ENCODE measurements at regions not wholly inside any gene's neighbourhood (a gene's known extent, or its start where the extent isn't known, plus 50 kb on each side); places are given as distances from the start of the nearest gene placed in this dataset.

DNA sequence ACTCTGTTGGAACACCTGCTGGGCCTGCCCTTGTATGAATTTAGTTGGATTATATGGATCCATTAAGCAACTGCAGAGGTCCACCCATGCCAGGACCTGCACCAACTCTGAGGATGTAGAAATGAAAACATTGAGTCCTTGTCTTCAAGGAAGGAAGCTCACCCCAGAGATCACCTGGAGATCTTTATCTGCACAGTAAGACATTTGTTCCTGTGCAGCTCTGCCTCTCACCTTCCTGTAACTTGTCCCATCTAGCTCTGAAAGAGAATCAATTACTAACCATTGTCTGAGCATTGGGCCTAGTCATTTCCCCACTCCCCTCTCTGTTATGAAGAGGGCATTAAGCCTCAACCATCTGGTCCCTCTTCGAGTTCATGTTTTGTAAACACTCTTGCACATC, 105.2 kb upstream of the YWHAQ start:
- Histone ChIP-seq H3K4me2 (ENCODE audit: low read length) (no peak overlapping the region), H3K9ac (ENCODE audit: low read length) (no peak overlapping the region), H3K36me3 (ENCODE audit: low read depth, low read length) (no peaks in the 10 kb centered on the region), H3K4me1 (ENCODE audit: insufficient read depth, low read length) (no peaks in the 10 kb centered on the region), H3K27ac (ENCODE audit: low read length) (no peak overlapping the region), H2AFZ (ENCODE audit: low read length) (no peak overlapping the region), H3F3A (ENCODE audit: low read length, unreplicated experiment) (no peaks in the 10 kb centered on the region), H3K27me3 (ENCODE audit: low read length) (no peaks in the 10 kb centered on the region), H3K4me3 (ENCODE audit: low read length) (no peak overlapping the region), H4K20me1 (ENCODE audit: low read length) (no peaks in the 10 kb centered on the region), H3K9me2 (replicated peaks; ENCODE audit: low read length) (no peaks in the 10 kb centered on the region), H3K79me2 (ENCODE audit: low read length) (no peaks in the 10 kb centered on the region), H3K9me3 (ENCODE audit: low read length) (0 out of 2 replicates have a peak, but pooled peaks cover 4% of the 10 kb centered on the region)
- POLR2A ChIA-PET (ENCODE audit: unreplicated experiment): no interaction called here
- DNase-seq (no peak), ATAC-seq (no peak)
- CTCF ChIA-PET: no interaction called here
- intact Hi-C loops (cut with micrococcal nuclease): no loop called here
- BruUV-seq (replicated peaks): no TSS peak
- TF ChIP-seq EZH2 (IDR thresholded peaks at IDR 0.05; ENCODE audit: low read length, unreplicated experiment) (no peak), EZH2phosphoT487 (IDR thresholded peaks at IDR 0.05; ENCODE audit: borderline replicate concordance, low read length) (no peak)
- TF ChIP-seq, protein P1, sequence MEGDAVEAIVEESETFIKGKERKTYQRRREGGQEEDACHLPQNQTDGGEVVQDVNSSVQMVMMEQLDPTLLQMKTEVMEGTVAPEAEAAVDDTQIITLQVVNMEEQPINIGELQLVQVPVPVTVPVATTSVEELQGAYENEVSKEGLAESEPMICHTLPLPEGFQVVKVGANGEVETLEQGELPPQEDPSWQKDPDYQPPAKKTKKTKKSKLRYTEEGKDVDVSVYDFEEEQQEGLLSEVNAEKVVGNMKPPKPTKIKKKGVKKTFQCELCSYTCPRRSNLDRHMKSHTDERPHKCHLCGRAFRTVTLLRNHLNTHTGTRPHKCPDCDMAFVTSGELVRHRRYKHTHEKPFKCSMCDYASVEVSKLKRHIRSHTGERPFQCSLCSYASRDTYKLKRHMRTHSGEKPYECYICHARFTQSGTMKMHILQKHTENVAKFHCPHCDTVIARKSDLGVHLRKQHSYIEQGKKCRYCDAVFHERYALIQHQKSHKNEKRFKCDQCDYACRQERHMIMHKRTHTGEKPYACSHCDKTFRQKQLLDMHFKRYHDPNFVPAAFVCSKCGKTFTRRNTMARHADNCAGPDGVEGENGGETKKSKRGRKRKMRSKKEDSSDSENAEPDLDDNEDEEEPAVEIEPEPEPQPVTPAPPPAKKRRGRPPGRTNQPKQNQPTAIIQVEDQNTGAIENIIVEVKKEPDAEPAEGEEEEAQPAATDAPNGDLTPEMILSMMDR (conservative IDR thresholded peaks at IDR 0.05; ENCODE audit: low read depth, low read length): no peak

DNA sequence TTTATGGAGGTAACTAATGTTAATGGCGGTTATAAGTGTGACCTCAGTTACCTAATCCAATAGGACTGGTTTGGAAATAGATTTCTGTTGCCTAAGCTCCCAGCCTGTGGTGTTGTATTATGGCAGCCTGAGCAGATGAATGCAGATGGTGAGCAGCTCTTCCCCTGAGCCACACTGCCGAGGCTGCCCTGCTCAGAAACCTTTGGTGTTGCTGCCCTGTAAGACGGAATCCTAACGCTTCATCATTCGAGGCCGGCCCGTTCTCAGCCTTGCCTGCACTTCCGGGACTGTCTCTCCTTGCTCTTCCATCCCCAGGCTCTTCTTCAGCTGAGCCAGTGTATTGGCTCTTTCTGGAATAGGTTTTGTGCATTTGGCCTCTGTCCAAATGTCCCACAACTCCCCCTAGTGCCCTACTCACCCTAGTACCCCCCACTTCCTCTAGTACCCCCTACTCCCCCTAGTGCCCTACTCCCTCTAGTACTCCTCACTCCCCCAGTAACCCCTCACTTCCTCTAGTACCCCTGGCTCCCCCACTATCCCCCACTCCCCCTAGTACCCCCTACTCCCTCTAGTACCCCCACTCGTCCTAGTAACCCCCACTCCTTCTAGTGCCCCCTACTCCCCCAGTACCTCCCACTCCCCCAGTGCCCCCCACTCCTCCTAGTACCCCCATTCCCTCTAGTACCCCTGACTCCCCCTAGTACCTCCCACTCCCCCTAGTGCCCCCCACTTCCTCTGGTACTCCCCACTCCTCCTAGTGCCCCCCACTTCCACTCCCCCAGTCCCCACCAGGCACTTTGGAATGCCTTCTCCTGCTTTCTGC, 106.0 kb upstream of the TAF1B start:
- H3K9me3 ChIP-seq (ENCODE audit: low read length): 0 out of 2 replicates have a peak, but pooled peaks cover 4% of the 10 kb centered on the region
- no peaks in the 10 kb centered on the region for H3K79me2 ChIP-seq (ENCODE audit: low read length)
- ATAC-seq (no peak), DNase-seq (no peak)
- ChIA-PET CTCF (no interaction called here), POLR2A (ENCODE audit: unreplicated experiment) (no interaction called here)
- H3K36me3 ChIP-seq (ENCODE audit: low read depth, low read length): no peaks in the 10 kb centered on the region
- no peak for TF ChIP-seq EZH2 (IDR thresholded peaks at IDR 0.05; ENCODE audit: low read length, unreplicated experiment)
- TF ChIP-seq, protein P1 (conservative IDR thresholded peaks at IDR 0.05; ENCODE audit: low read depth, low read length): 0 out of 2 replicates have a peak, but pooled peaks have one; percentile 18
- no peaks in the 10 kb centered on the region for H3K4me1 ChIP-seq (ENCODE audit: insufficient read depth, low read length)
- no peak overlapping the region for H3K4me3 ChIP-seq (ENCODE audit: low read length)
- H3K9me2 ChIP-seq (replicated peaks; ENCODE audit: low read length): no peaks in the 10 kb centered on the region
- H3K4me2 ChIP-seq (ENCODE audit: low read length): no peak overlapping the region
- H3K27me3 ChIP-seq (ENCODE audit: low read length): no peaks in the 10 kb centered on the region
- no peaks in the 10 kb centered on the region for H3F3A ChIP-seq (ENCODE audit: low read length, unreplicated experiment)
- no TSS peak for BruUV-seq (replicated peaks)
- no peaks in the 10 kb centered on the region for H4K20me1 ChIP-seq (ENCODE audit: low read length)
- H3K9ac ChIP-seq (ENCODE audit: low read length): no peak overlapping the region
- no peak overlapping the region for H3K27ac ChIP-seq (ENCODE audit: low read length)
- H2AFZ ChIP-seq (ENCODE audit: low read length): no peak overlapping the region
- intact Hi-C loops (cut with micrococcal nuclease): no loop called here

DNA sequence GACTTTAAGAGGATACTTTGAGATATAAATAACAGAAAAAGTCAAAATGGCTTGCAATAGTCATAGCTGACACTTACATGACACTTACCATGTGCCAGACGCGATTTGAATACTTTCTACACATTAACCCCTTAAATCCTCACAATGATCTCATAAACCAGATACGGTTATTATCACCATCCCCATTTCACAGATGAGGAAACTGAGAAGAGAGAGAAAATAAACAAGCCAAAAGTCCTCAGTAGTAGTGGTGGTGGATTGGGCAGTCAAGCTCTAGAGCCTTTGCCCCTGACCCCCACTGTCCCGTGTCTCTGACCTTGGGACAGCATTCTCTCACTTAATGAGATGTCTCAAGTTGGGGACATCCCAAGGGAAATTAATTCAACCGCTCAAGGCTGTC, 105.2 kb upstream of the TAF1B start:
- no peak for DNase-seq
- TF ChIP-seq, protein P1 (conservative IDR thresholded peaks at IDR 0.05; ENCODE audit: low read depth, low read length): no peak
- TF ChIP-seq EZH2 (IDR thresholded peaks at IDR 0.05; ENCODE audit: low read length, unreplicated experiment) (no peak), EZH2phosphoT487 (IDR thresholded peaks at IDR 0.05; ENCODE audit: borderline replicate concordance, low read length) (no peak)
- POLR2A ChIA-PET (ENCODE audit: unreplicated experiment): no interaction called here

More for the DNA sequence above, 105.2 kb upstream of the TAF1B start:
- Histone ChIP-seq H3K36me3 (ENCODE audit: low read depth, low read length) (no peaks in the 10 kb centered on the region), H3F3A (ENCODE audit: low read length, unreplicated experiment) (no peaks in the 10 kb centered on the region), H3K4me2 (ENCODE audit: low read length) (no peak overlapping the region), H3K4me3 (ENCODE audit: low read length) (no peak overlapping the region), H3K9ac (ENCODE audit: low read length) (no peak overlapping the region), H3K9me2 (replicated peaks; ENCODE audit: low read length) (no peaks in the 10 kb centered on the region), H3K27ac (ENCODE audit: low read length) (no peak overlapping the region), H3K27me3 (ENCODE audit: low read length) (no peaks in the 10 kb centered on the region), H4K20me1 (ENCODE audit: low read length) (no peaks in the 10 kb centered on the region), H3K79me2 (ENCODE audit: low read length) (no peaks in the 10 kb centered on the region), H2AFZ (ENCODE audit: low read length) (no peak overlapping the region), H3K4me1 (ENCODE audit: insufficient read depth, low read length) (no peaks in the 10 kb centered on the region), H3K9me3 (ENCODE audit: low read length) (0 out of 2 replicates have a peak, but pooled peaks cover 4% of the 10 kb centered on the region)
- intact Hi-C loops (cut with micrococcal nuclease): no loop called here
- no peak for ATAC-seq
- no TSS peak for BruUV-seq (replicated peaks)
- CTCF ChIA-PET: no interaction called here
